HG03354 (cell line): ENCODE measurements at regions not wholly inside any gene's neighbourhood (a gene's known extent, or its start where the extent isn't known, plus 50 kb on each side); places are given as distances from the start of the nearest gene placed in this dataset.

Experiments
- ATAC-seq: cut with Tn5 transposase; IDR thresholded peaks from one replicate; pipeline ENCODE4 v1.9.1; 2021; ENCODE audit warnings: mild to moderate bottlenecking; ENCODE audit not compliant: unreplicated experiment, poor library complexity, severe bottlenecking

GRCh38 chr6:138688580-138688979 is 85.0 kb upstream of the CCDC28A start:
- ATAC-seq: no peak

- ATAC-seq: no peak
These were observed 83.7 kb upstream of the CCDC28A start for GRCh38 chr6:138689849-138690248.

GRCh38 chr6:138690975-138691594 is 82.5 kb upstream of the CCDC28A start:
- no peak for ATAC-seq

DNA sequence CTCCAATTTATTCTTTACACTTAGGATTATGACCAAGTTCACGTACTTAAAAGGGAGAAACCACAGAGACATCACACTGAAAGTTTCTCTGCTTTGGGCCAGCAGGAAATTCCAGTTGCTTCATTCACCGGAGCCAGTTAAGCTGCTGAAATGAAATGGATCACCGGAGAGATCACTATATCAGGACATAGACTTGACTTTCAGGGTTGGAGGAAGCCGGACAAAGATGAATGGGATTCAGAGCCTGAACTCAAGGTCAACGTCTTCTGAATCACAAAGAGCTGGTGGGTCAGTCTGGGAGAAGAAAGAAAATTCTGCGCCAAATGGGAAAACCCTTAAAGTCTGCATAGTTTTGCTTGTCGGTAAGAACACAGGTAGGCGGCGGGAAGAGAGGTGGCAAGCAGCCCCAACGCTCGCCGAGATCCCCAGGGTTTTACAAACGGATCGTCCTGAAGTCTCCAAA is 81.9 kb upstream of the CCDC28A start:
- ATAC-seq: peak; percentile 2

- peak; percentile 74 for ATAC-seq
These were observed 81.3 kb upstream of the CCDC28A start for GRCh38 chr6:138692058-138692977.

DNA sequence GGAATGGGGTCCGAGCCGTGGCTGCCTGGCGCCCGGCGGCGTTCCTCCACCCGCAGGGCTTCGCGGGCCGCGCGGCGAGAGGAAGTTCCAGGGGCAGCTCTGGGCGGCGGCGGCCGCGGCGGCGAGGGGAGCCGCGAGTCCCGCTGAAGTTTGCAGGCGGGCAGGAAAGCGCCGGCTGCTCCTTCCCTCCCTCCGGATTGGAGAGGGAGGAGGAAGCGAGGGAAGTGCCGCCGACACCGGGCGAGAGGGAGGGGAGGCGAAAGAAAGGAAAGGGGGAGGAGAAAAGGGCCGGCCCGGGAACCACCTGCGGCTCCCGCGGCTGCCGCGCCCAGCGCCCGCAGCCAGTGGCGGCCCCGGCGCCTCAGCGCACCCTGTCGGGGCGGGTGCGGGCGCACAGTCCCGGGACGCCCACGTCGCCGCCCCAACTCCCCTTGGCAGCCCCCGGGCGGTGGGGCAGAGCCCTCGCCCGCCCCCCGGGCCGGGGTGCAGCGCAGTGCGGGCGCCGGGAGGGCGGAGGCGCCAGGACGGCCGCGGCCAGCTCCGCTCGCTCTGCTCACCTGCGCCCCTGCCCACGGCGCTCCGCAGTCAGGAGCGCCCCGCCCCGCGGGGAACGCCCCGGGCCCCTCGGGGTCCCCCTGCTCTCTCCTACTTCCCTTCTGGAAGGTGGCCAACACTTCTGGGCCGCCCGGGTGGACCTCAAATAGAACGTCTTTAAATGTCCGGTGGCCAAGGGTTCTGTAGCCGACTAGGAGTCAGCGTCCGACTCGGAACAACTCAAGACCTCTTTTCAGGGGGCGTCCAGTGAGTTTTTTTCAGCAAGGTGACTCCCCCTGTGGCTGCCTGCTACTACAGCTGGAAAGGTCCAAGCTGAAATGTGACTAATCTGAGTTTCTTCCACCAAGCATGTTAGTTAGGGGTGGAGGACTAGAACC is 80.3 kb upstream of the CCDC28A start:
- ATAC-seq: peak; percentile 60

DNA sequence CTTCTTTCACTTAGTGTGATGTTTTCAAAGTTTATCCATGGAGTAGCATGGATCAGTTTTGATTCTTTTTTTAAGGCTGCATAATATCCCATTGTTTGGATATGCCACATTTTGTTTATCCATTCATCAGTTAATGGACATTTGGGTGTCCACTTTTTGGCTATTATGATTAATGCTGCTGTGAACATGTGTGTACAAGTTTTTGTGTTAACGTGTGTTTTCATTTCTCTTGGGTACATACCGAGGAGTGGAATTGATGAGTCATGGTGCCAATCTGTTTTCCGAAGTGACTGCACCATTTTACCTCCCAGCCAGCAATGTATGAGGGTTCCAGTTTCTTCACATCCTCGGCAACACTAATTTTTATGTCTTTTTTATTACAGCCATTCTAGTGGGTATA is 78.4 kb upstream of the CCDC28A start:
- no peak for ATAC-seq

DNA sequence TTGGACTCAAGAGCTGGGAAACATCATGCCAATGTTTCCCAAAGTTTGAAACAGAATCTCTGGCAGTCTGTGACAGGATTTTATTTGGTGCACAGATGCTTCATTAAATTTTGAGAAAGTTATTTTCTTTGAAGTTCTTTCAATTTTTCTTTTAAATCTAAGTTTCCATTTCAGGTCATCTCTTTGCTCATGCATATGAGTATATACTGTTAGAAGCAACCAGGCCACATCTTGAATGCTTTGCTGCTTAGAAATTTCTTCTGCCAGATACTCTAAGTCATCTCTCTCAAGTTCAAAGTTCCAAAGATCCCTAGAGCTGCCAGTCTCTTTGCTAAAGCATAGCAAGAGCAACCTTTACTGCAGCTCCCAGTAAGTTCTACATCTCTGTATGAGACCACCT is 59.1 kb upstream of the CCDC28A start:
- no peak for ATAC-seq

- ATAC-seq: no peak
These were observed 57.6 kb upstream of the CCDC28A start for GRCh38 chr6:138716013-138716412.

- no peak for ATAC-seq
These were observed 56.5 kb upstream of the CCDC28A start for GRCh38 chr6:138716971-138717665.

DNA sequence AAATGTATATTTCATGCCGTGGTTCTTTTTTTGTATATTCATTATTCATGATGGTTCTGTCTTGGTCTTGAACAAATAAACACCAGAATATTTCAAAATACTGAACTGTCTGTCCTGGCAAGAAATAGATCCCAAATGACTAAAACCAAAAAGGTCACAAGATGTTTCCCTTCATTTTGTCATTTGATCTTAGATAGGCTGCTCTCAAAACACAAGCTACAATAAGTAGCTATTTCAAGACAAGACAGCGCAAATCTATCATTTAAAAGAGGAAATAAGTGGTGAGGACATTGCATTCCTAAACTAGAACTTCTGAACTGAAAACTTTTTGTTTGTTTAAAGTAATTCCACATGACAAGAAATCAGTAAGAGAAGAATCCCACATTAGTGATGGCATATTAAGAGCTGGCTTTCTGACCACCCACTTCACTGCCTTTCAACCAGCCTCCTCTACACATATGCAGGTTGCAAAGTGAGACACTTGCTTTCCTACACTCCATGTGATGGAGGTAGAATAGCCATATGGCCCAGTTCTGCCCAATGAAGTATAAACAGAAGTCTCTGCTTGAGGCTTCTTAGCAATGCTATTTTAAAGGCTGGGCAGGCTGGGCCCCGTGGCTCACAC is 54.4 kb upstream of the CCDC28A start:
- ATAC-seq: no peak

DNA sequence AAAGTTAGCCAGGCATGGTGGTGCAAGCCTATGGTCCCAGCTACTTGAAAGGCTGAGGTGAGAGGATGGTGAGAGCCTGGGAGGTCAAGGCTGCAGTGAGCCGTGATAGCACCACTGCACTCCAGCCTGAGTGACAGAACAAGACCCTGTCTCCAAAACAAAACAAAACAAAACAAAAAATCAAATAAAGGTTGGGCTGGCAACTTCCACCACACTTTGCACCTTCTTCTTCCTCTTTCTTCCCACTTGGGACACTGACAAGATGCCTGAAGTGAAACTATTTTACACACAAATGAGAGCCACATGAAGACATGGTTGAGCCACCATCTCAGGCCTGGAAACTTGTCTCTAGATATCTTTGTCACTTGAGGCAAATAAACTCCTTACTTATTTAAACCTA is 53.8 kb upstream of the CCDC28A start:
- ATAC-seq: no peak

GRCh38 chr6:138722425-138723371 is 50.9 kb upstream of the CCDC28A start:
- peak; percentile 63 for ATAC-seq
